HFF-Myc (cell line): ENCODE measurements at regions not wholly inside any gene's neighbourhood (a gene's known extent, or its start where the extent isn't known, plus 50 kb on each side); places are given as distances from the start of the nearest gene placed in this dataset.

Experiments
- DNase-seq: peaks from one replicate; pipeline ENCODE4 v3.0.0-alpha.2; 2011; ENCODE audit warnings: low read depth; ENCODE audit errors: extremely low read depth
- H3K4me3 ChIP-seq: replicated peaks from 2 replicates; pipeline ENCODE4 v1.5.1; 2011; ENCODE audit warnings: low read depth, mild to moderate bottlenecking, control low read depth, low read length
- TF ChIP-seq, protein P1 (sequence below): IDR thresholded peaks from 2 replicates; pipeline ENCODE4 v1.5.1; 2012; ENCODE audit warnings: mild to moderate bottlenecking, low read depth, low read length, control low read depth; ENCODE audit errors: missing control alignments

DNA sequence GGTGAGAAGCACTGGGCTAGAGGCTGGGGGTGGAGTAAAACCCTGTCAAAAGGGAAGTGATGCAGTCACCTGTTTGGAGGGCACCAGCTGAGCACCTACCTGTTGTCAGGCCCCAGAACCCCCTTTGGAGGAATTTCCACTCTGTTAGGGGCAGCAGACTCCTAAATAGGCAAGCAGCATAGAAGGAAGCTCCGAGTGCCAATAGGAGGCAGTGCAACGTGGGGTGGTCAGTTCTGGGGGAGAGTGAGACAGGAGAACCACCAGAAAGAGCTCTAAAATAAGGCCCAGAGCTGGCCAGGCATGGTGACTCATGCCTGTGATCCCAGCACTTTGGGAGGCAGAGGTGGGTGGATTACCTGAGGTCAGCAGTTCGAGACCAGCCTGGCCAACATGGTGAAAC is 203.7 kb upstream of the ZC3H12A start:
- TF ChIP-seq, protein P1, sequence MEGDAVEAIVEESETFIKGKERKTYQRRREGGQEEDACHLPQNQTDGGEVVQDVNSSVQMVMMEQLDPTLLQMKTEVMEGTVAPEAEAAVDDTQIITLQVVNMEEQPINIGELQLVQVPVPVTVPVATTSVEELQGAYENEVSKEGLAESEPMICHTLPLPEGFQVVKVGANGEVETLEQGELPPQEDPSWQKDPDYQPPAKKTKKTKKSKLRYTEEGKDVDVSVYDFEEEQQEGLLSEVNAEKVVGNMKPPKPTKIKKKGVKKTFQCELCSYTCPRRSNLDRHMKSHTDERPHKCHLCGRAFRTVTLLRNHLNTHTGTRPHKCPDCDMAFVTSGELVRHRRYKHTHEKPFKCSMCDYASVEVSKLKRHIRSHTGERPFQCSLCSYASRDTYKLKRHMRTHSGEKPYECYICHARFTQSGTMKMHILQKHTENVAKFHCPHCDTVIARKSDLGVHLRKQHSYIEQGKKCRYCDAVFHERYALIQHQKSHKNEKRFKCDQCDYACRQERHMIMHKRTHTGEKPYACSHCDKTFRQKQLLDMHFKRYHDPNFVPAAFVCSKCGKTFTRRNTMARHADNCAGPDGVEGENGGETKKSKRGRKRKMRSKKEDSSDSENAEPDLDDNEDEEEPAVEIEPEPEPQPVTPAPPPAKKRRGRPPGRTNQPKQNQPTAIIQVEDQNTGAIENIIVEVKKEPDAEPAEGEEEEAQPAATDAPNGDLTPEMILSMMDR = no peak
- no peak overlapping the region for H3K4me3 ChIP-seq
- no peak for DNase-seq

DNA sequence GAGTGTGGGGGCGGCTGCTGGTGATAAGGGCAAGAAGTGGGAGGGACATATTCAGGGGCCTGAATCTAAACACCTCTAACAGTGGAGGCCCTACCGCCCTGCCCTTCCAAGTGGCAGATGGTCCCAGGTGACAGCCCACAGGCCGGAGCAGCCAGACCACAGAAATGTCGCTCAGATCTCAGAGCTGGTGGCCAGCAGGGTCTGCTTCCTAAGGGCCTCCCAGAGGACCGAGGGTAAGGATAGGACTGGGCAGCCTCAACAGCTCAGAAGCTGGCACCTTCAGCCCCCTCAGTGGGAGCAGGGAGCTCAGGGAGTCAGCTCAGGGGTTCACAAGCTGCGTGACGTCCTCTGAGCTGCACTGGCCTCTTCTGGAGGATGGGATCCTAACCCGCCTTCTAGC is 201.8 kb upstream of the ZC3H12A start:
- DNase-seq = no peak
- TF ChIP-seq, protein P1 = no peak

DNA sequence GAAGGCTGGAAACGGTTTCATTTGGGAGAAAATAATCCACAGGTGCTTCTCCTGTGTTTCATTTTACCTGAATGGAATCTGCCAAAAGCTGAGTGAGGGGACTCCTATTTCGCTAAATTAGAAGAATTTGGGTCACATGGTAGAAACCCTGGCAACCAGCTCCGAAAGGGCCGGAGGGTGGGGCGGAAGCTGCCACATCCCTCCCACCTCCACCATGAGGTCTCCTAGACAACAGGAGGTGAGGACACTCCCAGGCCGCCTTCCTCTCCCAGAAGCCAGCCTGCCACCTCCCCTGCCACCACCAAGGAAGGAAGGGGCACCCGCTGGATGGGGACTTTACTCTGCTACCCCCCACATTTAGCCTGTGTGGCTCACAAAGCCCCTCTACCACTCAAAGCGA is 199.9 kb upstream of the ZC3H12A start:
- TF ChIP-seq, protein P1 = no peak
- DNase-seq = no peak
- no peak overlapping the region for H3K4me3 ChIP-seq

More for the DNA sequence above, 201.8 kb upstream of the ZC3H12A start:
- no peak overlapping the region for H3K4me3 ChIP-seq

DNA sequence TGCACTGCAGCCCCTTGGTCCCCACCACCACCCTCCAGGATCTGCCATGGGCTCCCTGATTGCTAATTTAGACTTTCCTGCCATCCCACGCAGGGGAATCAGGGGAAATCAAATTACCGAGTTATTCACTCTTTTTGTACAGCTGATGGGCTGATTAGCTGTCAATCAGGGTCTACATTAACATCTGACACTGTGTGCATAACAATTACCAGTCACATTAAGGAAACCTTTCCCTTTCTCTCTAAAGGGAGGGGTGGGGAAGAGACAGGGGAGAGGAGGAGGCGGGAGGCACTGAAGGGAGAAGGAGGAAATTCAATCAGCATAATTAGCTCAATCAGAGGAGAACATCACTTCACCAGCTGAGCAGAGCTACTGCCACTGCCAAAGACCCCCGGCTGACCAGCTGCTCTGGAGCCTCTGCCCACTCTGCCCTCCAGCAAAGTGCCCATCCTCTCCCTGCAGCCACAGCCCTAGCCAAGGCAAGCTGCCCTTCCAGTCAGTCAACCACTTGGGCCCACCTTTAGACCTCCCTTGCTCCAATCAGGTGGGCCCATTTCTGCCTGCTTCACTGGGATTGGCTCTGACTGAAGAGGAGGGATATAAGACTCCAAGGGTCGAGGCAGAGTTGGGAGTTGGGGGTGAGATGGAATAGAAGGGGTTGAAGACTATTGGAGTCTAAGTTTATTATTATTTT is 199.3 kb upstream of the ZC3H12A start:
- TF ChIP-seq, protein P1 = no peak
- no peak overlapping the region for H3K4me3 ChIP-seq
- DNase-seq = no peak

DNA sequence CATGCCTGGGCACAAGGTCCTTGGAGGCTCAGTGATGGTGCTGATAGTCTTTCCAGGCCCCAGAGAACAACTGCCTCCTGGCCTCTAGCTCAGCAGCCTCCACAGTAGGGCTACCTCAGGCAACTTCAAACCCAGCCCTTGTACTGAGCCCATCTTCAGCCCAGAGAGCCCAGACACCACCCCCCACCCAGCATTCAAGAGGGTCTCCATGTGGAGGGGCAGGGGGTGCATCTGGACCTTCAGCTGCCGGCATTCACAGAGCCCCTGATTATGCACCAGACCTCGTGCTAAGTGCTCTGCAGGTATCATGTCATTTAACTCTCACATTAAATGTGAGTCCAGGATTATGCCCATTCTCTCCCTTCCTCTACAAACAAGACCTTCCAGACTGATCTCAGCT is 197.0 kb upstream of the ZC3H12A start:
- H3K4me3 ChIP-seq = no peak overlapping the region
- no peak for DNase-seq
- TF ChIP-seq, protein P1 = no peak

DNA sequence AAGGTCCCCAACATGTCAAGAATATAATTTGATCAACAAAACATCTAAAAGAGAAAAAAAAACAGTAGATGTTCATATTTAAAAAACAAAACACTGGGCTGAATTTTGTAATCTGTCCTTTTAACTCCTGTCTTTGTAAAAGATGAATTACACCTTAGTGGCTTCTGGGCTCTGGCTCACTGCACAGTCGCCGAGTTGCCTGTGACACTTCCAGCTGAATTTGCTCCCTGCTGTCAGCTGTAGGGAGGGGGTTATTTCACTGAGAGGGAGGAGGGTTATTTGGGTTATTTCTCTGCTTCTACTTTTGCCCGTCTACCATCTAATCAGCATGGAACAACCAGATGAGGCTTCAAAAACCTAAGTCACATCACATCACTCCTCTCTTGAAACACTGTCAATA is 193.0 kb upstream of the ZC3H12A start:
- no peak overlapping the region for H3K4me3 ChIP-seq
- DNase-seq = no peak
- TF ChIP-seq, protein P1 = no peak

DNA sequence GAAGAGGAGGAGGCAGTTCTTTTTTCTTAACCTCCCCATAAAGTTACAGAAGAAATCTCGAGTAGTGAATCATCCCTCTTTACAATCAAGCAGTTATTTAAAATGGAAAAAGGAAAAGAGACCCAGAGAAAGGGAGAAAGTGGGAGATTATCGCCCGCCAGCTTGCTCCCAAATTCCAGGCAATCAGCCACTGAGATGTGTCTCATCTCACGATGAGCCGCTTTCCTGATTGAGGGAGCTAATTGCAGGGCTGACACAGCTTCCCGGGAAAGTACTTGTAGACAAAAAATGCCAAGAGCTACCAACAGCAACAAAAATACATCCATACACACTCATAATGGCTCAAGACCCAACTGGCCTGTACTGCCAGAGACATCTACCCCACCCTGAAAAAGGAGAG is 191.6 kb upstream of the ZC3H12A start:
- TF ChIP-seq, protein P1 = no peak
- DNase-seq = no peak
- H3K4me3 ChIP-seq = no peak overlapping the region
